ENCODE measurements at regions not wholly inside any gene's neighbourhood (a gene's known extent, or its start where the extent isn't known, plus 50 kb on each side); places are given as distances from the start of the nearest gene placed in this dataset.

GRCh38 chr1:242710847-242711246 lies 186.3 kb upstream of the PLD5 start:
- no peak for TF ChIP-seq CTCF (IDR thresholded peaks at IDR 0.05; ENCODE audit: insufficient read depth, low read depth, low read length, missing control alignments)
- no peak overlapping the region for H3K4me3 ChIP-seq (ENCODE audit: low read depth, low read length)
- no peak for DNase-seq (ENCODE audit: low read depth)

DNA sequence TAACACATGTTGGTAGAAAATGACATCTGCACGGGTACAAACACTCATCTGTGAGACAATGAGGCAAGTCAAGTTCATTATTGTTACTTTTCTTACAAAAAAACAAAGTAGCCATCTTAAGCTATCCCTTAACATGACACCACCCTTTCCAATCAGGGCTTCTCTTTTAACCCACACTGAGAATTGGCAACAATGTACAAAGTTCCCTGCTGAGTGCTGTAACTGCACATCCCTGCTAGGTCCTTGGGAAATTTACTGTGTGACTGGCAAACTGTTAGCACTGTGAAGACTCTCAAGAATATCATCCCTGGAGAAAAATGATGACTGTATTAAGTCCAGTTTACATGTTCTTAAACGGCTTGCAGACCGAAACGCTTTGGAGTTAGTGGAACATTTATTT lies 185.8 kb upstream of the PLD5 start:
- H3K4me3 ChIP-seq (ENCODE audit: low read depth, low read length) = no peak overlapping the region
- TF ChIP-seq CTCF (IDR thresholded peaks at IDR 0.05; ENCODE audit: insufficient read depth, low read depth, low read length, missing control alignments) = no peak
- DNase-seq (ENCODE audit: low read depth) = no peak

DNA sequence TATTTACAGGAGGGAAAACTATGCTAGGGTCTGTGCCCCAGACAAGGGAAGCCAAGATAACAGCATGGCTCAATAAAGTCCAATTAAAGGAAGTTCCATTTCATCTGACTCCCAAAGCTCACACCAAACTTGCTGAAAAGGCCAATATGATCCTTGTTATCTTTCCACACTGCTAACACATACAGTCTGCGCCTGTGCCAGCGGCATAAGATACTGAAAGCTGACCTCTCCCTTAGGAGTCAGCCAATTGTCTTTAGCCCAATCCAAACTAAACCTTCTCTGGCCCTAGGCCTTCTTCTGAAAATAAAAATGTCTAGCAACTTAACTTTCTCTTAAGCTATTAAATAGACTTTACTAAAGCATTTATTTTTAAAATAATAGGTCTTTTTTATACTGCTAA lies 179.0 kb upstream of the PLD5 start:
- no peak for DNase-seq (ENCODE audit: low read depth)
- H3K4me3 ChIP-seq (ENCODE audit: low read depth, low read length) = no peak overlapping the region
- TF ChIP-seq CTCF (IDR thresholded peaks at IDR 0.05; ENCODE audit: insufficient read depth, low read depth, low read length, missing control alignments) = no peak

GRCh38 chr1:242692988-242693387 lies 168.5 kb upstream of the PLD5 start:
- no peak overlapping the region for H3K4me3 ChIP-seq (ENCODE audit: low read depth, low read length)
- DNase-seq (ENCODE audit: low read depth) = no peak
- no peak for TF ChIP-seq CTCF (IDR thresholded peaks at IDR 0.05; ENCODE audit: insufficient read depth, low read depth, low read length, missing control alignments)

GRCh38 chr1:242691610-242691945 lies 167.1 kb upstream of the PLD5 start:
- no peak overlapping the region for H3K4me3 ChIP-seq (ENCODE audit: low read depth, low read length)
- no peak for DNase-seq (ENCODE audit: low read depth)
- TF ChIP-seq CTCF (IDR thresholded peaks at IDR 0.05; ENCODE audit: insufficient read depth, low read depth, low read length, missing control alignments) = no peak

DNA sequence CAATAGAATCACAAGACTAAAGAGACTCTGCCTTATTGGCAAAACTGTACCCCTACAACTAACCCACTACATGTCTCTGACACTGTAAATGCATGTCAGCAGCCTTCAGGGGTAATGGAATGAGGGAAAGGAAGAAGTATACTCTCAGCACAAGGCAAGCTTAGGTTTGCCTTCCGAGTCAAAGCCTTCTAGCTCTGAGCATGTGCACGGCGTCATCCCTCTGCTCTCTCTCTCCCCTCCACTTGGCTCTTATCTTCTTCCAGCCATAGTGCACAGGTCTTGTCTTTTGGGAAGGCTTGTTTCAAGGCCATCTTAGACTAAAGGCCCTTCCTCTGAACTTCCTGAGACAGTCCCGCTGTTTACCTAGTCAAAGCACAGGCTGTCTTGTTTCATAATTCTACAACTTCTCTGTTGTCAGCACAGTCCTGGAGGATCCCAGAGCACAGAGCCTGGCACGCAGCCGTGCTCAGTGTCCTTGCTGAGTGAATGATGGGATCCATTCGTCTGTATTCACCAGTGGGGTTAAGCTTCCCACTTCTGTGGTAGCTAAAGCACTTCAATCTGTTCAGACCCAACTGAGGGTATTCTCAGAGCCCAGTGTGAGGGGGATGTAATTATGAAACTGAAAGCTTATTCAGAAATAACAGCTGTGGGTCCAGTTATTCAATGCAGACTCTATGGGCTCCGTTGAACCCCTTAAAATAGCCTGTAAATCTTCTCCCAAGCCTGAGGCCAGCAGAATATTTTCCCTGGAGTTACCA lies 166.5 kb upstream of the PLD5 start:
- H3K4me3 ChIP-seq (ENCODE audit: low read depth, low read length) = no peak overlapping the region
- no peak for DNase-seq (ENCODE audit: low read depth)
- no peak for TF ChIP-seq CTCF (IDR thresholded peaks at IDR 0.05; ENCODE audit: insufficient read depth, low read depth, low read length, missing control alignments)

- no peak overlapping the region for H3K4me3 ChIP-seq (ENCODE audit: low read depth, low read length)
- no peak for DNase-seq (ENCODE audit: low read depth)
- TF ChIP-seq CTCF (IDR thresholded peaks at IDR 0.05; ENCODE audit: insufficient read depth, low read depth, low read length, missing control alignments) = no peak
Observed at GRCh38 chr1:242689378-242689777, 164.9 kb upstream of the PLD5 start.

Measured in GM12865 (cell line).